Left lobe of liver (tissue), 2 donors: ENCODE measurements at regions not wholly inside any gene's neighbourhood (a gene's known extent, or its start where the extent isn't known, plus 50 kb on each side); places are given as distances from the start of the nearest gene placed in this dataset.
A peak's percentile ranks its signal among the peaks of the same experiment; 100 is the strongest.
"Not testable (repeated sequence)": the region's sequence is repeated elsewhere in the genome, so short reads cannot be mapped to it uniquely, and the experiment has no call there.

Experiments used
- ATAC-seq: fragments of 200-7000 bp; cut with Tn5 transposase; one replicate; pipeline ENCODE4 v1.9.1; 2020; ENCODE audit warnings: mild to moderate bottlenecking, moderate library complexity
- DNase-seq: peaks from one replicate; pipeline ENCODE4 v3.0.0-alpha.2; 2020; ENCODE audit warnings: low spot score
- donor health status: DM: no; HTN: no; CAD: no; lungs with moderate emphysema.
- donor health status: DM: no; HTN: yes; CAD: no.

- ATAC-seq, DNase-seq: not testable (repeated sequence)
Measured at GRCh38 chr10:45056806-45057205, 56.1 kb downstream of the ZNF22 start.

- no peak for DNase-seq
- no peak for ATAC-seq
Measured at GRCh38 chr10:45058580-45058979, 57.9 kb downstream of the ZNF22 start.

GRCh38 chr10:45058992-45059561, 58.4 kb downstream of the ZNF22 start:
- DNase-seq (no peak), ATAC-seq (no peak)

- ATAC-seq: no peak
Measured at GRCh38 chr10:45059632-45060031, 58.9 kb downstream of the ZNF22 start.

GRCh38 chr10:45061982-45062381, 61.3 kb downstream of the ZNF22 start:
- ATAC-seq (no peak), DNase-seq (no peak)

More at GRCh38 chr10:45059632-45060031, 58.9 kb downstream of the ZNF22 start:
- DNase-seq: no peak

- ATAC-seq (no peak), DNase-seq (no peak)
Measured at GRCh38 chr10:45063591-45064231, 63.0 kb downstream of the ZNF22 start.

- DNase-seq (no peak), ATAC-seq (no peak)
Measured at GRCh38 chr10:45064998-45065397, 64.3 kb downstream of the ZNF22 start.

GRCh38 chr10:45071043-45071813, 70.5 kb downstream of the ZNF22 start:
- DNase-seq (no peak), ATAC-seq (no peak)

- ATAC-seq: no peak
Measured at GRCh38 chr10:45075216-45075615, 74.5 kb downstream of the ZNF22 start.

GRCh38 chr10:45075826-45076380, 75.2 kb downstream of the ZNF22 start:
- DNase-seq (no peak), ATAC-seq (no peak)

More at GRCh38 chr10:45075216-45075615, 74.5 kb downstream of the ZNF22 start:
- DNase-seq: no peak

GRCh38 chr10:45076891-45077290, 76.2 kb downstream of the ZNF22 start:
- DNase-seq (no peak), ATAC-seq (no peak)

- DNase-seq (no peak), ATAC-seq (no peak)
Measured at GRCh38 chr10:45080331-45080730, 79.6 kb downstream of the ZNF22 start.

GRCh38 chr10:45082176-45082575, 81.5 kb downstream of the ZNF22 start:
- DNase-seq (no peak), ATAC-seq (no peak)

- ATAC-seq: no peak
- no peak for DNase-seq
Measured at GRCh38 chr10:45091968-45092367, 91.2 kb downstream of the ZNF22 start.

GRCh38 chr10:45093945-45094344, 93.2 kb downstream of the ZNF22 start:
- ATAC-seq (no peak), DNase-seq (no peak)

GRCh38 chr10:45095286-45095685, 94.6 kb downstream of the ZNF22 start:
- no peak for ATAC-seq

GRCh38 chr10:45096001-45096400, 95.3 kb downstream of the ZNF22 start:
- ATAC-seq (no peak), DNase-seq (no peak)

More at GRCh38 chr10:45095286-45095685, 94.6 kb downstream of the ZNF22 start:
- DNase-seq: no peak

GRCh38 chr10:45100429-45100828, 99.7 kb downstream of the ZNF22 start:
- ATAC-seq: no peak
- DNase-seq: no peak

GRCh38 chr10:45104674-45105073, 104.0 kb downstream of the ZNF22 start:
- ATAC-seq (no peak), DNase-seq (no peak)

- not testable (repeated sequence) for ATAC-seq, DNase-seq
Measured at GRCh38 chr10:45105309-45105708, 104.6 kb downstream of the ZNF22 start.

GRCh38 chr10:45106236-45106856, 105.6 kb downstream of the ZNF22 start:
- DNase-seq (no peak), ATAC-seq (peak; percentile 92)
